Type B pancreatic cell (in vitro differentiated cells): ENCODE measurements at regions not wholly inside any gene's neighbourhood (a gene's known extent, or its start where the extent isn't known, plus 50 kb on each side); places are given as distances from the start of the nearest gene placed in this dataset.

Source experiments
- DNase-seq: peaks from one replicate; pipeline ENCODE4 v3.0.0; 2021; ENCODE audit warnings: mixed read lengths; ENCODE audit not compliant: unreplicated experiment; ENCODE audit errors: extremely low spot score
- H3K27ac Mint-ChIP-seq: 2 replicates; pipeline ENCODE4 v1.8.0; 2021; ENCODE audit warnings: mild to moderate bottlenecking, mixed read lengths
- H3K27me3 Mint-ChIP-seq: 2 replicates; pipeline ENCODE4 v1.8.0; 2021; ENCODE audit warnings: mixed read lengths
- H3K36me3 Mint-ChIP-seq: 2 replicates; pipeline ENCODE4 v1.8.0; 2021; ENCODE audit warnings: mixed read lengths
- H3K4me1 Mint-ChIP-seq: one replicate; pipeline ENCODE4 v1.8.0; 2021; ENCODE audit warnings: mixed read lengths; ENCODE audit not compliant: unreplicated experiment
- H3K4me3 Mint-ChIP-seq: 2 replicates; pipeline ENCODE4 v1.8.0; 2021; ENCODE audit warnings: mild to moderate bottlenecking, mixed read lengths
- H3K9me3 Mint-ChIP-seq: 2 replicates; pipeline ENCODE4 v1.8.0; 2021; ENCODE audit warnings: mixed read lengths
- TF ChIP-seq, protein P1 (sequence below): fragments of 200-600 bp; sonication (generic); conservative IDR thresholded peaks from 2 replicates; pipeline ENCODE4 v1.5.0; 2021; ENCODE audit warnings: antibody characterized with exemption, mild to moderate bottlenecking

GRCh38 chr6:86380571-86381125, 556.7 kb upstream of the HTR1E start:
- no peak overlapping the region for H3K4me3 Mint-ChIP-seq
- no peaks in the 10 kb centered on the region for H3K9me3 Mint-ChIP-seq

GRCh38 chr6:86357877-86358276, 579.5 kb upstream of the HTR1E start:
- Mint-ChIP-seq H3K4me1 (no peaks in the 10 kb centered on the region), H3K36me3 (no peaks in the 10 kb centered on the region), H3K27me3 (no peaks in the 10 kb centered on the region), H3K4me3 (no peak overlapping the region), H3K27ac (no peak overlapping the region), H3K9me3 (no peaks in the 10 kb centered on the region)
- no peak for DNase-seq
- TF ChIP-seq, protein P1, sequence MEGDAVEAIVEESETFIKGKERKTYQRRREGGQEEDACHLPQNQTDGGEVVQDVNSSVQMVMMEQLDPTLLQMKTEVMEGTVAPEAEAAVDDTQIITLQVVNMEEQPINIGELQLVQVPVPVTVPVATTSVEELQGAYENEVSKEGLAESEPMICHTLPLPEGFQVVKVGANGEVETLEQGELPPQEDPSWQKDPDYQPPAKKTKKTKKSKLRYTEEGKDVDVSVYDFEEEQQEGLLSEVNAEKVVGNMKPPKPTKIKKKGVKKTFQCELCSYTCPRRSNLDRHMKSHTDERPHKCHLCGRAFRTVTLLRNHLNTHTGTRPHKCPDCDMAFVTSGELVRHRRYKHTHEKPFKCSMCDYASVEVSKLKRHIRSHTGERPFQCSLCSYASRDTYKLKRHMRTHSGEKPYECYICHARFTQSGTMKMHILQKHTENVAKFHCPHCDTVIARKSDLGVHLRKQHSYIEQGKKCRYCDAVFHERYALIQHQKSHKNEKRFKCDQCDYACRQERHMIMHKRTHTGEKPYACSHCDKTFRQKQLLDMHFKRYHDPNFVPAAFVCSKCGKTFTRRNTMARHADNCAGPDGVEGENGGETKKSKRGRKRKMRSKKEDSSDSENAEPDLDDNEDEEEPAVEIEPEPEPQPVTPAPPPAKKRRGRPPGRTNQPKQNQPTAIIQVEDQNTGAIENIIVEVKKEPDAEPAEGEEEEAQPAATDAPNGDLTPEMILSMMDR: no peak

More at GRCh38 chr6:86380571-86381125, 556.7 kb upstream of the HTR1E start:
- no peak for DNase-seq
- no peaks in the 10 kb centered on the region for H3K36me3 Mint-ChIP-seq
- TF ChIP-seq, protein P1: no peak
- H3K4me1 Mint-ChIP-seq: no peaks in the 10 kb centered on the region
- H3K27me3 Mint-ChIP-seq: no peaks in the 10 kb centered on the region
- no peak overlapping the region for H3K27ac Mint-ChIP-seq

GRCh38 chr6:86355271-86355670, 582.1 kb upstream of the HTR1E start:
- DNase-seq: no peak
- Mint-ChIP-seq H3K27ac (no peak overlapping the region), H3K4me1 (no peaks in the 10 kb centered on the region), H3K36me3 (no peaks in the 10 kb centered on the region), H3K9me3 (no peaks in the 10 kb centered on the region), H3K4me3 (no peak overlapping the region), H3K27me3 (no peaks in the 10 kb centered on the region)
- TF ChIP-seq, protein P1: no peak

GRCh38 chr6:86331919-86332318, 605.4 kb upstream of the HTR1E start:
- Mint-ChIP-seq H3K36me3 (no peaks in the 10 kb centered on the region), H3K27ac (no peak overlapping the region), H3K4me1 (no peaks in the 10 kb centered on the region), H3K9me3 (no peaks in the 10 kb centered on the region), H3K27me3 (no peaks in the 10 kb centered on the region), H3K4me3 (no peak overlapping the region)
- DNase-seq: no peak
- TF ChIP-seq, protein P1: no peak

DNA sequence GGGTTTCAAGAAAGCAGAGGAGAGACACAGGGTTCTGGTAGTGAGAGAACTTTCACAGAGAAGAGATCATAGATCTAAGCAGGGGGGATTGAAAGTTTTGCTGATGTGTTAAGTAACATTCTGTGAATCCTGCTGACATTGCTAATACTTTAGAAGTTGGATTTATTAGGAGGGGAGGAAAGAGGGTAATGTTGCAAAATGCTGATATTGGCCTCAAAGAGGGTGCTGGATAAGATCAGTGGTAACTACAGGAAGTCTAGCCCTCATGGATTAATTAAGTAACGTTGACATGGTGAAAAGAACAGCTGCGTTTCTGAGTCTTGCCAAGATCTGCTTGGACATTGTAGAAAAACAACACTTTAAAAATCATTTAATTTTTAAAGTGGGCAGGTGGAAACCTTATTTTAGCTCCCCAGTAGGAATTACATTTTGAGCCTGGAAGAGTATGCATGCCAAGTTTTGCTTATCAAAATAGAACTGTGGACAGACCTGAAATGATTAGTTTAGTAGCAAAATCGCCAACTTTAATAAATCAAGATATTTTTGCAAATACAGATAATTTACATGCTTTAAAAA, 606.0 kb upstream of the HTR1E start:
- Mint-ChIP-seq H3K9me3 (no peaks in the 10 kb centered on the region), H3K27me3 (no peaks in the 10 kb centered on the region), H3K36me3 (no peaks in the 10 kb centered on the region), H3K4me1 (no peaks in the 10 kb centered on the region), H3K27ac (no peak overlapping the region), H3K4me3 (no peak overlapping the region)
- no peak for DNase-seq
- TF ChIP-seq, protein P1: no peak
